Tibial artery (tissue), 4 donors: ENCODE measurements at regions not wholly inside any gene's neighbourhood (a gene's known extent, or its start where the extent isn't known, plus 50 kb on each side); places are given as distances from the start of the nearest gene placed in this dataset.

ENCODE experiments used
- DNase-seq, 2 donors: peaks; one replicate each; pipeline ENCODE4 v3.0.0-alpha.2; 2019
- H3K27ac ChIP-seq, 2 donors: fragments of 200-600 bp; sonication (generic) in 1 of 2; 1 replicate in 1 of 2; 2 replicates in 1 of 2; pipeline ENCODE4 v1.5.1; 2018 to 2019; ENCODE audit warnings: mild to moderate bottlenecking in 1 of 2
- H3K27me3 ChIP-seq, 2 donors: fragments of 200-600 bp; sonication (generic) in 1 of 2; one replicate each; pipeline versions ENCODE4 v1.5.1 to v1.6.0; 2016 to 2019
- H3K36me3 ChIP-seq, 3 donors: fragments of 200-600 bp; sonication (generic) in 2 of 3; one replicate each; pipeline ENCODE4 v1.5.1; 2016 to 2019; ENCODE audit warnings: mild to moderate bottlenecking in 2 of 3
- H3K4me1 ChIP-seq, 4 donors: fragments of 200-600 bp; sonication (generic) in 2 of 4; 1 replicate in 3 of 4; 2 replicates in 1 of 4; pipeline ENCODE4 v1.5.1; 2016 to 2019
- H3K4me3 ChIP-seq, 2 donors: fragments of 200-600 bp; sonication (generic) in 1 of 2; 1 replicate in 1 of 2; 2 replicates in 1 of 2; pipeline ENCODE4 v1.5.1; 2018 to 2019; ENCODE audit warnings: mild to moderate bottlenecking in 2 of 2
- H3K9me3 ChIP-seq, 3 donors: fragments of 200-600 bp; sonication (generic) in 1 of 3; one replicate each; pipeline ENCODE4 v1.5.1; 2016 to 2019
- CTCF ChIP-seq, 2 experiments: fragments of 200-600 bp in 1 of 2; fragments of 450-650 bp in 1 of 2; IDR thresholded peaks; one replicate each; pipeline ENCODE4 v1.5.1; 2017 to 2019; ENCODE audit warnings: antibody characterized with exemption in 2 of 2, mild to moderate bottlenecking in 1 of 2, moderate library complexity in 1 of 2
- intact Hi-C: fragments of 100-400 bp; cut with DNase I; formaldehyde crosslinking; loops from one replicate; pipeline ENCODE4 v1.15.0; 2023; ENCODE audit warnings: low total_unique reads

- no peaks in the 10 kb centered on the region for H3K27me3 ChIP-seq
- no peaks in the 10 kb centered on the region for H3K9me3 ChIP-seq
- intact Hi-C loops = no loop called here
- no peak for TF ChIP-seq CTCF (IDR thresholded peaks at IDR 0.05)
- no peaks in the 10 kb centered on the region for H3K36me3 ChIP-seq
- no peaks in the 10 kb centered on the region for H3K4me1 ChIP-seq
- H3K27ac ChIP-seq = no peak overlapping the region
- no peak for DNase-seq
- H3K4me3 ChIP-seq = no peak overlapping the region
Measured at GRCh38 chr15:46555547-46555946, 920.7 kb downstream of the SQOR start.

- no peaks in the 10 kb centered on the region for H3K27me3 ChIP-seq
- no peak overlapping the region for H3K4me3 ChIP-seq
- intact Hi-C loops = no loop called here
- TF ChIP-seq CTCF (IDR thresholded peaks at IDR 0.05) = no peak
- H3K27ac ChIP-seq = no peak overlapping the region
- H3K36me3 ChIP-seq = no peaks in the 10 kb centered on the region
- H3K4me1 ChIP-seq = no peaks in the 10 kb centered on the region
- no peak for DNase-seq
- no peaks in the 10 kb centered on the region for H3K9me3 ChIP-seq
Measured at GRCh38 chr15:46556010-46556409, 921.2 kb downstream of the SQOR start.

- no peaks in the 10 kb centered on the region for H3K4me1 ChIP-seq
- H3K27ac ChIP-seq = no peak overlapping the region
- no peak for TF ChIP-seq CTCF (IDR thresholded peaks at IDR 0.05)
- no peaks in the 10 kb centered on the region for H3K9me3 ChIP-seq
- H3K36me3 ChIP-seq = no peaks in the 10 kb centered on the region
- DNase-seq = no peak
- intact Hi-C loops = no loop called here
- H3K4me3 ChIP-seq = no peak overlapping the region
- H3K27me3 ChIP-seq = no peaks in the 10 kb centered on the region
Measured at GRCh38 chr15:46556559-46557379, 921.9 kb downstream of the SQOR start.

- H3K27me3 ChIP-seq = no peaks in the 10 kb centered on the region
- no peak for TF ChIP-seq CTCF (IDR thresholded peaks at IDR 0.05)
- H3K4me1 ChIP-seq = no peaks in the 10 kb centered on the region
- intact Hi-C loops = no loop called here
- H3K4me3 ChIP-seq = no peak overlapping the region
- no peaks in the 10 kb centered on the region for H3K36me3 ChIP-seq
- H3K9me3 ChIP-seq = no peaks in the 10 kb centered on the region
- no peak overlapping the region for H3K27ac ChIP-seq
- DNase-seq = no peak
Measured at GRCh38 chr15:46567968-46568367, 933.1 kb downstream of the SQOR start.

- intact Hi-C loops = no loop called here
- Histone ChIP-seq H3K4me1 (no peaks in the 10 kb centered on the region), H3K27me3 (no peaks in the 10 kb centered on the region), H3K4me3 (no peak overlapping the region), H3K9me3 (no peaks in the 10 kb centered on the region), H3K27ac (no peak overlapping the region), H3K36me3 (no peaks in the 10 kb centered on the region)
- DNase-seq = no peak
- no peak for TF ChIP-seq CTCF (IDR thresholded peaks at IDR 0.05)
Measured at GRCh38 chr15:46569781-46570180, 935.0 kb downstream of the SQOR start.
